ENCODE measurements at regions not wholly inside any gene's neighbourhood (a gene's known extent, or its start where the extent isn't known, plus 50 kb on each side); places are given as distances from the start of the nearest gene placed in this dataset.
A peak's percentile ranks its signal among the peaks of the same experiment; 100 is the strongest.

DNA sequence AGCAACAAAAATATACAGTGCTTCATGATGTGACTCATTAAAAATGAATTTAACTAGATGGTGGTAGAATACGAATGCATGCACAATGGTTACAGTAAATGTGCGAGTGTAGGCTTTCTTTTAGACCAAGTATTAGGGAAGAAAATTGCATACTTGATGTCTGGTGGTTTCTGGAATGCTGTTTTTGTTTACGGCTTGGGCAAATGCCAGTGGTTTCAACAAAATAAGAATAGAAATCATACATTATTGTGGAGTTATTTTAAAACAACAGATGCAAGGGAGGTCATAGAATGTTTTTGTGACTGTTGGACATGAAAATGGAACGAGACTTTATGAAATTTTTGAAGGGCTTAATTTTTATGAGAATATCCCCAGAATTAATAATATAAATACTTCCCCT, 580.9 kb downstream of the PLCL1 start:
- no peak for DNase-seq (ENCODE audit: low read depth)
- H3K27me3 ChIP-seq (ENCODE audit: control insufficient read depth, insufficient read depth, low read length) = no peaks in the 10 kb centered on the region
- TF ChIP-seq, protein P1, sequence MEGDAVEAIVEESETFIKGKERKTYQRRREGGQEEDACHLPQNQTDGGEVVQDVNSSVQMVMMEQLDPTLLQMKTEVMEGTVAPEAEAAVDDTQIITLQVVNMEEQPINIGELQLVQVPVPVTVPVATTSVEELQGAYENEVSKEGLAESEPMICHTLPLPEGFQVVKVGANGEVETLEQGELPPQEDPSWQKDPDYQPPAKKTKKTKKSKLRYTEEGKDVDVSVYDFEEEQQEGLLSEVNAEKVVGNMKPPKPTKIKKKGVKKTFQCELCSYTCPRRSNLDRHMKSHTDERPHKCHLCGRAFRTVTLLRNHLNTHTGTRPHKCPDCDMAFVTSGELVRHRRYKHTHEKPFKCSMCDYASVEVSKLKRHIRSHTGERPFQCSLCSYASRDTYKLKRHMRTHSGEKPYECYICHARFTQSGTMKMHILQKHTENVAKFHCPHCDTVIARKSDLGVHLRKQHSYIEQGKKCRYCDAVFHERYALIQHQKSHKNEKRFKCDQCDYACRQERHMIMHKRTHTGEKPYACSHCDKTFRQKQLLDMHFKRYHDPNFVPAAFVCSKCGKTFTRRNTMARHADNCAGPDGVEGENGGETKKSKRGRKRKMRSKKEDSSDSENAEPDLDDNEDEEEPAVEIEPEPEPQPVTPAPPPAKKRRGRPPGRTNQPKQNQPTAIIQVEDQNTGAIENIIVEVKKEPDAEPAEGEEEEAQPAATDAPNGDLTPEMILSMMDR (IDR thresholded peaks at IDR 0.05; ENCODE audit: insufficient read depth, low read length, poor library complexity, severe bottlenecking) = no peak
- H3K36me3 ChIP-seq (ENCODE audit: control insufficient read depth, insufficient read depth, low read length) = no peaks in the 10 kb centered on the region
- H3K4me3 ChIP-seq (ENCODE audit: low read depth, low read length) = no peak overlapping the region

DNA sequence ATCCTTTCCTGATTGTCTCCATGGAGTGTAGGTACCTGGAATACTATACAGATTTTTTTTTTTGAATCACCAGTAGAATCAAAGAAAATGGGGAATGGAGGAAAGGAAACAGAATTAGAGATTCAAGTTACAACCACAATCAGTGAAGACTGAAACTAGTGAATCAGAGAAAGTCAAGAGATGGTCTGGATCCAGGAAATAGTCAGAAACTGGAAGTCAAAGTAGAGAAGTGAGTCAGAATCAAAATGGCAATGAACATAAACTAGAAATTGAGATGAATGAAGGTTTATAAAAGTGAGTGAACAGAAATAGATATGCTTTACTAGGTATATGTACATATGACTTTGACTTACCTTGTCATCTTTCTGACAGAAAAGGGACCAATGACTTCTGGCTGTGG, 579.0 kb downstream of the PLCL1 start:
- TF ChIP-seq, protein P1 (IDR thresholded peaks at IDR 0.05; ENCODE audit: insufficient read depth, low read length, poor library complexity, severe bottlenecking) = no peak
- DNase-seq (ENCODE audit: low read depth) = no peak
- no peak overlapping the region for H3K4me3 ChIP-seq (ENCODE audit: low read depth, low read length)

GRCh38 chr2:198382811-198383210, 578.4 kb downstream of the PLCL1 start:
- Histone ChIP-seq H3K4me3 (ENCODE audit: low read depth, low read length) (no peak overlapping the region), H3K27me3 (ENCODE audit: control insufficient read depth, insufficient read depth, low read length) (no peaks in the 10 kb centered on the region), H3K36me3 (ENCODE audit: control insufficient read depth, insufficient read depth, low read length) (no peaks in the 10 kb centered on the region)
- DNase-seq (ENCODE audit: low read depth) = no peak
- TF ChIP-seq, protein P1 (IDR thresholded peaks at IDR 0.05; ENCODE audit: insufficient read depth, low read length, poor library complexity, severe bottlenecking) = no peak

More for the DNA sequence above, 579.0 kb downstream of the PLCL1 start:
- no peaks in the 10 kb centered on the region for H3K36me3 ChIP-seq (ENCODE audit: control insufficient read depth, insufficient read depth, low read length)
- H3K27me3 ChIP-seq (ENCODE audit: control insufficient read depth, insufficient read depth, low read length) = no peaks in the 10 kb centered on the region

GRCh38 chr2:198376677-198377076, 572.3 kb downstream of the PLCL1 start:
- DNase-seq (ENCODE audit: low read depth) = no peak
- Histone ChIP-seq H3K4me3 (ENCODE audit: low read depth, low read length) (no peak overlapping the region), H3K27me3 (ENCODE audit: control insufficient read depth, insufficient read depth, low read length) (no peaks in the 10 kb centered on the region), H3K36me3 (ENCODE audit: control insufficient read depth, insufficient read depth, low read length) (no peaks in the 10 kb centered on the region)
- TF ChIP-seq, protein P1 (IDR thresholded peaks at IDR 0.05; ENCODE audit: insufficient read depth, low read length, poor library complexity, severe bottlenecking) = no peak

DNA sequence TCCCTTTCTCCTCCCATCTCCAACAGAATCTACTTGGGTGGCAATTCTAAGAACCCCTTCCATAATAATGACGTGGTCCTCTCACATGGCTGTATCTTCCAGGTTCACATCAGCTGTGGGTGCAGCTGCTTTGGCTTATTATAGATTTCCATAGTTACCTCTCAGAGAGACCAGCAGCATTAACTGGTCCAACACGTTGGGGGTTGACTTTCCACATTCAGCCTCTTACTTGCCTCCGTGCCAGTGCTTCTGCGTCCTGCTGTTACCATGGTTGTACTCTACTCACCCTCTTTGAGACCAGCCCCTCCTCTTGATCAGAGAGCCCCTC, 570.7 kb downstream of the PLCL1 start:
- TF ChIP-seq, protein P1 (IDR thresholded peaks at IDR 0.05; ENCODE audit: insufficient read depth, low read length, poor library complexity, severe bottlenecking) = no peak
- no peak overlapping the region for H3K4me3 ChIP-seq (ENCODE audit: low read depth, low read length)
- no peaks in the 10 kb centered on the region for H3K36me3 ChIP-seq (ENCODE audit: control insufficient read depth, insufficient read depth, low read length)
- DNase-seq (ENCODE audit: low read depth) = no peak
- H3K27me3 ChIP-seq (ENCODE audit: control insufficient read depth, insufficient read depth, low read length) = no peaks in the 10 kb centered on the region

- H3K36me3 ChIP-seq (ENCODE audit: control insufficient read depth, insufficient read depth, low read length) = no peaks in the 10 kb centered on the region
- peak; percentile 26 for DNase-seq (ENCODE audit: low read depth)
- no peak overlapping the region for H3K4me3 ChIP-seq (ENCODE audit: low read depth, low read length)
- no peaks in the 10 kb centered on the region for H3K27me3 ChIP-seq (ENCODE audit: control insufficient read depth, insufficient read depth, low read length)
- TF ChIP-seq, protein P1 (IDR thresholded peaks at IDR 0.05; ENCODE audit: insufficient read depth, low read length, poor library complexity, severe bottlenecking) = peak; percentile 82
Measured at GRCh38 chr2:198374375-198375082, 570.1 kb downstream of the PLCL1 start.
